C1 segment of cervical spinal cord (tissue), 14 donors: ENCODE measurements at regions not wholly inside any gene's neighbourhood (a gene's known extent, or its start where the extent isn't known, plus 50 kb on each side); places are given as distances from the start of the nearest gene placed in this dataset.
"Not testable (repeated sequence)": the region's sequence is repeated elsewhere in the genome, so short reads cannot be mapped to it uniquely, and the experiment has no call there.

ENCODE experiments used
- DNase-seq, 14 donors: peaks; one replicate each; lab custom pipeline; 2025; lab: John Stamatoyannopoulos, UW

DNA sequence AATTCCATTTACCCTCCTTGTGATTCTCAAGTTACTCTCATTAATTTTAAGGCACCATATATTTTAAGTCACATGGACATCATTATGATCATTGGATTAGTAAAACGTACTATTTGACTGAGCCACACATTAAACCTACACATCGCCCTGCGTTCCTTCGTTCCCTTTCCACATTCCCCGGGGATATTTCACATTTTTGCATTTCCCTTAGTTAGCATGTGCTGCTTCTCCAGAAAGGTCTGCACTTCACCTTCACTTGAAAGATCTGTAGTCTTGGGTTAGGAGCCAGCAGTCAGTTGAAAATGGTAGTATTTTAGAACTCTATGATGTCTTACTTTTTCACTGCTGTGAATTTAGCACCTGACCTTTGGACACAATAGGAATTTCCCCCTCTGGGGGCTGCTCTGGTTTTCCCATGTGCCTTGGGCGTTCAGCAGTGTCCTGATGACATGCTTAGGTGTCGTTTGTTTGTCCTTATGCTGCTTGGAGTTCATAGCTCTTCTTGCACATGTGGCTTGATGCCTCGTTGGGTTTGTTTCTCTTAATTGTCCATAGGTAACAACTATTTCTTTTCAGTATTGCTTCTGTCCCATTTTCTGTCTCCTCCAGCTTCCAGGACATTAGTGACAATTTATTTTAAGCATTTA is 56.9 kb upstream of the NBPF20 start:
- not testable (repeated sequence) for DNase-seq

DNA sequence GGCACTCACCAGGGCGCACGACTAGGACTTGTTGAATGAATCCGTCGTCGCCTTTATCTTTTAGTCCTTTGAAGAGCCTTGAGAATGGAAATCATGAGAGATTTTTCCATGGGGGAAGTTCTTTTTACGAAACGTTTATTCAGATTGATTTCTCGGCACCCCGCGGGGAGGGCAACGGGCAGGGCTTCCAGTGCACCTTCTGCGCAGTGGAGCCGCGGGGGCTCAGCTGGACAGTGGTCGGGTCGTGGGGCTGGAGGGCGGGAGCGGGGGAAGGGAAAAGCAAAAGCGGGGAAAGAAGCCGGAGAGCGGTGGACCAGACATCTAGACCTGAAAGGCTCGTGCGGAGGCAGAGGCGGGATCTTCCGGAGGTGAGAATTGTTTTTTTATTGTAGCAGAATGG is 50.6 kb upstream of the NBPF20 start:
- DNase-seq: not testable (repeated sequence)

DNA sequence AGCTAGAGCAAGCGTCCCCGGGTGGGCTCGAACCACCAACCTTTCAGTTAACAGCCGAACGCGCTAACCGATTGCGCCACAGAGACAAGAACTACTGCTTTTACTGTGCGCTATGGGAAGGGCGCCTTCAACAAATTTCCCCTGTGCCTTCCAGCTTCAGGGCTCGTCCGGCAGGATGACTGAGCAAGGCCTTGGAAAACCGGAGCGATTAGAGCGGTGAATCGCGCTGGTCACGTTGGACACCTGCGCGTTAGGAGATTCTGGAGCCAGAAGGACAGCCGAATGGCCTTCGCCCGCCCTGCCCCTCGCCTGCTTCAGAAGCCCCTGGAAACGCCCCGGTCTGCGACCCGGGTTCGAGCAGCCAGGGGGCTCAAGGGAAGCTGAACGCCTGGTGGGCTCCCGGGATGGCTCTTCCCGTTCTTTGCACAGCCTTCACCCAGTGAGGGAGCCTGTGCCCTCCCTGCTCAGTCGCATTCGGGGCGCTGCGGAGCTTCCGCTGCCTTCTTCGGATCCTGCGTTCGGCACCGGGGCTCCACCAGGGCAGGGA is 50.0 kb upstream of the NBPF20 start:
- not testable (repeated sequence) for DNase-seq
